ENCODE measurements at regions not wholly inside any gene's neighbourhood (a gene's known extent, or its start where the extent isn't known, plus 50 kb on each side); places are given as distances from the start of the nearest gene placed in this dataset.

DNA sequence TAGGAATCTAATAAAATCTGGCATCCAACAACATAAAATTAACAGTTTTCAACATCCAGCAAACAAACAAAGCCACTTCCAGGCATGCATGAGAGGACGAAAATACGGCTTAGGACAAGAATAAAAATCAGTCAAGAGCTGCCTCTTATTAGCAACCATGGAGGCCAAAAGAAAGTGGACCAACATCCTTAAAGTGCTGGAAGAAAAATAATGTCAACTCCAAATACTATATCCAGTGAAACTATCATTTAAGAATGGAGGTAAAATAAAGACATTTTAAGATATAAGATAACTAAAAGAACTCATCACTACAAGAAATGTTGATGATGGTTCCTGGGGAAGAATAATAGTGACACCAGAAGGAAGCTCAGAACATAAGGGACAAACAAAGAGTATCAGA, 224.0 kb upstream of the IRX4 start:
- TF ChIP-seq, protein P1, sequence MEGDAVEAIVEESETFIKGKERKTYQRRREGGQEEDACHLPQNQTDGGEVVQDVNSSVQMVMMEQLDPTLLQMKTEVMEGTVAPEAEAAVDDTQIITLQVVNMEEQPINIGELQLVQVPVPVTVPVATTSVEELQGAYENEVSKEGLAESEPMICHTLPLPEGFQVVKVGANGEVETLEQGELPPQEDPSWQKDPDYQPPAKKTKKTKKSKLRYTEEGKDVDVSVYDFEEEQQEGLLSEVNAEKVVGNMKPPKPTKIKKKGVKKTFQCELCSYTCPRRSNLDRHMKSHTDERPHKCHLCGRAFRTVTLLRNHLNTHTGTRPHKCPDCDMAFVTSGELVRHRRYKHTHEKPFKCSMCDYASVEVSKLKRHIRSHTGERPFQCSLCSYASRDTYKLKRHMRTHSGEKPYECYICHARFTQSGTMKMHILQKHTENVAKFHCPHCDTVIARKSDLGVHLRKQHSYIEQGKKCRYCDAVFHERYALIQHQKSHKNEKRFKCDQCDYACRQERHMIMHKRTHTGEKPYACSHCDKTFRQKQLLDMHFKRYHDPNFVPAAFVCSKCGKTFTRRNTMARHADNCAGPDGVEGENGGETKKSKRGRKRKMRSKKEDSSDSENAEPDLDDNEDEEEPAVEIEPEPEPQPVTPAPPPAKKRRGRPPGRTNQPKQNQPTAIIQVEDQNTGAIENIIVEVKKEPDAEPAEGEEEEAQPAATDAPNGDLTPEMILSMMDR (IDR thresholded peaks at IDR 0.05; ENCODE audit: control insufficient read depth, extremely low read depth, insufficient read depth): no peak
- H3K4me3 ChIP-seq (ENCODE audit: low read depth, low read length): no peak overlapping the region
- no peak for DNase-seq (ENCODE audit: low read depth)

DNA sequence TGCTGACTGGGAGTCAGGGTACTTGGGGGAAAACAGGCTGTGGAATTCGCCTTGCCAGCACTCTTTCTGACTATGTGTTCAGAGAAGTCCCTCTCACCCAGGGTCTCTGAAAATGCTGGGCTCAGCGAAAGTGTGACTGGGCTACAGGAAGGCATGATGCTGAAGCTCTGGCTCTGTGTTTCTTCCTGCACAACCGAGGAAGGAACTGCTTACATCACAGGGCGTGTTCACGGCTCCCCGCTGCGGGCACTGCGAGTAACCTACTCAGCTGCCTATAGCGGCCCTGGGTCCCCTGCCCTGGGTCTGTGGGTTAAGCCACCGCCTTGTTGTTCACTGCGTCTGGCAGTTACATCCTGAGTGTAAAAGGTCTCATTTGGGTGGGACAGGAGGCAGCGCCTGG, 222.4 kb upstream of the IRX4 start:
- no peak overlapping the region for H3K4me3 ChIP-seq (ENCODE audit: low read depth, low read length)
- TF ChIP-seq, protein P1 (IDR thresholded peaks at IDR 0.05; ENCODE audit: control insufficient read depth, extremely low read depth, insufficient read depth): no peak
- no peak for DNase-seq (ENCODE audit: low read depth)

DNA sequence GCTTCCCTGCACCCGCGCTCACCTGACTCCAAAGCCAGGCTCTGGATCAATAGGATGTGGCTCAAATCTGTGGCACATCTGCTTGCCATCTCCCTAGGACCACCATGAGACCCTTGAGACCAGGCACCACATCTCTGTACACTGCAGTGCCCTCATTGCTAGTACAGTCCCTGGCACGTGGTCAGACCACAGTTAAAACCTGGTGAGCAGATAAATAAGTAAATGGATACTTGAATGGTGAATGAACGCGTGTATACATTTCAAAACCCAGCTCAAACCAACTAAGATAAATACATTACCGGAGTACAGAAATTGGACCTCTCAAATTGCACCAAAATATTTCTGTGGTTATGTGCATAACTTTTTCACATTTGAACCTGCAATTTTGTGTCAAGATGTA, 221.2 kb upstream of the IRX4 start:
- no peak overlapping the region for H3K4me3 ChIP-seq (ENCODE audit: low read depth, low read length)
- DNase-seq (ENCODE audit: low read depth): no peak
- TF ChIP-seq, protein P1 (IDR thresholded peaks at IDR 0.05; ENCODE audit: control insufficient read depth, extremely low read depth, insufficient read depth): no peak

DNA sequence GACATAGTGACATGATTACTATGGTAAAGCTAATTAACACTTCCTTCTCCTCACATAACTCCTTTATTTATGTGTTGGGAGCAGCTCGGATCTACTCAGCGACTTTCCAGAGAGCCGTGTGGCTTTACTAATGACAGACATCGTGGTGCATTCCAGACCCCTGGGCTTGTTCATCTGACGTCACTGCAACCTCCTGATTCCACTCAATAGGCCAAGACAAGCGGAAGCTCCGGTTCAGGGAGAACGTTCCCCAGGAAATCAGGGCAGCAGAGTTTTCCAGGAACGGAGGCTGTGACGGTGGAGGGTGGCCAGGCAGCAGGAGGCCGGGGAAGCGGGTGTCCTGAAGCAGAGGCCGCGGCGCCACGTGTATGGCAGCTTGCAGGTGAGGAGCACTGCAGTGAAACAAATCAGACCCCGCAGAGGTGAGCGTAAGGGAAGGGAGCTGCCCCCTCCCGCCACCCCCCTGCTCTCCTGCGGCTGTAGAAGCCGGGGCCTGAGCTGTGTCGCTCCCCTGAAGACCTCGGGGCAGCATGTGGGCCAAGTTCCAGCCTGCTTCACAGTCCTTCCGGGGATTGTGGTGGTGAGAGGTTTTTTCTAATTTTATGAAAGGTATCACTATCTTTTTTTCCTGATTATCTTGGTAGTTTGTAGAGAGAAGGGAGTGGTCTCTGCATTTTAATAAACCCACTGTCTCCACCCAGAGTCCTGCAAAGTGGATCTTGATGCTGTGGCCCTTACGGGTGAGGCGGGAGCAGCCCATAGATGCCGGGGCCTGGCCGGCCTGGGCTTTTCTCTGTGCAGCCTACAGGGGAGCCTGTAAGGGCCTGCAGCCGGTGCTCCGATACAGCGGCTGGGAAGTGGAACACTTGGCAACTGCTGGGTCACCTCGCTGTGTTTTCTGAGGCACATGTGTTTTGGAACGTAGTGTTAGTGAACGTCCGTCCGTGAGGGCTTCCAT, 220.4 kb upstream of the IRX4 start:
- DNase-seq (ENCODE audit: low read depth): no peak
- TF ChIP-seq, protein P1 (IDR thresholded peaks at IDR 0.05; ENCODE audit: control insufficient read depth, extremely low read depth, insufficient read depth): no peak
- H3K4me3 ChIP-seq (ENCODE audit: low read depth, low read length): no peak overlapping the region

DNA sequence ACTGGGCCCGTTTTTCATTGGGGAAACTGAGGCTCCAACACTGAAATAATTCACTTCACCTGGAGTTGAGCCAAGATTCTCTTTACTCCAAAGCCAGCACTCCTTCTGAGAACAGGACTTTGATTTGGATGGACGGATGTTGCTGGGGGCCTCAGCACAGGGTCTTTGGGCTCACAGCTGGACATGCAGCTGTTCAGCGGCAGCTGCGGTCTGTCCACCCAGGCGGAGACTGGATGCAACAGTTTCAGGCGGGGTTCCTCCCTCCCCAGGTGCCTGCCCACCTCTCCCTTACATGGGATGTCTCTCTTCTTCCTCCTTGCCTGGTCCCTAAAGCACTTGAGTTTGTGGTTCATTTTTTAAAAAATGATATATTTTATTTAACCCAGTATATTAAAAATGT, 219.0 kb upstream of the IRX4 start:
- TF ChIP-seq, protein P1 (IDR thresholded peaks at IDR 0.05; ENCODE audit: control insufficient read depth, extremely low read depth, insufficient read depth): no peak
- DNase-seq (ENCODE audit: low read depth): no peak
- no peak overlapping the region for H3K4me3 ChIP-seq (ENCODE audit: low read depth, low read length)

DNA sequence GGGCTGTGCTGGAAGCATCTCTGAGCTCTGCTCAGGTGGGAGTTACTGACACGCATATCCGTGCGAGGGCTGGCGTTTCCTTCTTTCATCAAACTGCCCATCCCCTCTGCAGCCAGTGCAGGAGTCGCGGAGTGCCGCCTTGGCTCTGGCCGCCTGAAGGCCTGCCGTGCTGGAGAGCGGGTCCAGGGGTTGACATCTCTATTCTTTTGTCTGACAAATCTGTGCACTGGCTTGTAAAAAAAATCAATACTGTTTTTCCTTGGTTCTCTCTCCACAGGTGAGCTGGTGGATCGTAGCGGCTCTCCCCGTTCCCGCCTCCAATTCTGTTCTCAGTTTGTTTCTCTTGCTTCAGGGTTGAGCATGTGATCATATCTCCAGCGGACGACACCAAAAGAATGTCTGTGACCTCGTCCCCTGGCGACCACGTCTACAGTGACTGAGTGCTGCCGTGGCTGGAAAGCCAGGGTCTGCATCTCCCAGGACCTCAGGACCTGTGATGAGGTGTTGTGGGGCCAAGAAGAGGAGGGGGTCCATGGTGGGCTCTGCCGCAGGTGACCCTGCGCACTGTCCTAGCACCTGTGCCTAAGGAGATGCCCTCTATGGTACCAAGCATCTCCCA, 214.3 kb upstream of the IRX4 start:
- TF ChIP-seq, protein P1 (IDR thresholded peaks at IDR 0.05; ENCODE audit: control insufficient read depth, extremely low read depth, insufficient read depth): no peak

More for the DNA sequence above, 214.3 kb upstream of the IRX4 start:
- H3K4me3 ChIP-seq (ENCODE audit: low read depth, low read length): no peak overlapping the region
- DNase-seq (ENCODE audit: low read depth): no peak
